Body of pancreas (tissue), 4 donors: ENCODE measurements at regions not wholly inside any gene's neighbourhood (a gene's known extent, or its start where the extent isn't known, plus 50 kb on each side); places are given as distances from the start of the nearest gene placed in this dataset.

Experiments
- POLR2A ChIP-seq, 3 donors: fragments of 450-650 bp; IDR thresholded peaks; one replicate each; pipeline ENCODE4 v1.6.1; 2016; ENCODE audit warnings: antibody characterized with exemption in 3 of 3, mild to moderate bottlenecking in 2 of 3
- TF ChIP-seq, protein P1 (sequence below), 7 experiments: fragments of 450-650 bp in 4 of 7; fragments of 200-600 bp in 3 of 7; sonication (generic) in 3 of 7; IDR thresholded peaks; one replicate each; pipeline ENCODE4 v1.5.1; 2016 to 2019; ENCODE audit warnings: antibody characterized with exemption in 7 of 7

DNA sequence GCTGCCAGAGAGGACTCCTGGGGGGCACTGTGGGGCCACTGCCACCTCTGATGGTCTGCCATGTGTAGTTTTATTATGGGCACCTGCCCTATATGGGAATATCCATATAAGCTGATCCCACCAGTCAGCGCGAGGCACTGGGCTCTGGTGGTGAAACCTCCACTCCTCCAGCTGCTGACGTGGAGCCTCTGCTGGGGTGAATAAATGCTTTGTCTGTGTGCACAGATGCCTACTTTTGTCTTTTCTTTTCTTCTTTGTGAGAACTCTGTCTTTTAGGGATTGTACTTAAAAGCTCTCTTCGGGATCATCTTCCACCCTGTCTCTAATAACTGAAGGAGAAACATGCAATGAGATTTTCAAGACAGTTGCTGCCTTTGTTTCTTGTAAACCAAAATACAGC lies 68.9 kb upstream of the NCK2 start:
- TF ChIP-seq, protein P1, sequence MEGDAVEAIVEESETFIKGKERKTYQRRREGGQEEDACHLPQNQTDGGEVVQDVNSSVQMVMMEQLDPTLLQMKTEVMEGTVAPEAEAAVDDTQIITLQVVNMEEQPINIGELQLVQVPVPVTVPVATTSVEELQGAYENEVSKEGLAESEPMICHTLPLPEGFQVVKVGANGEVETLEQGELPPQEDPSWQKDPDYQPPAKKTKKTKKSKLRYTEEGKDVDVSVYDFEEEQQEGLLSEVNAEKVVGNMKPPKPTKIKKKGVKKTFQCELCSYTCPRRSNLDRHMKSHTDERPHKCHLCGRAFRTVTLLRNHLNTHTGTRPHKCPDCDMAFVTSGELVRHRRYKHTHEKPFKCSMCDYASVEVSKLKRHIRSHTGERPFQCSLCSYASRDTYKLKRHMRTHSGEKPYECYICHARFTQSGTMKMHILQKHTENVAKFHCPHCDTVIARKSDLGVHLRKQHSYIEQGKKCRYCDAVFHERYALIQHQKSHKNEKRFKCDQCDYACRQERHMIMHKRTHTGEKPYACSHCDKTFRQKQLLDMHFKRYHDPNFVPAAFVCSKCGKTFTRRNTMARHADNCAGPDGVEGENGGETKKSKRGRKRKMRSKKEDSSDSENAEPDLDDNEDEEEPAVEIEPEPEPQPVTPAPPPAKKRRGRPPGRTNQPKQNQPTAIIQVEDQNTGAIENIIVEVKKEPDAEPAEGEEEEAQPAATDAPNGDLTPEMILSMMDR (IDR thresholded peaks at IDR 0.05) = no peak
- TF ChIP-seq POLR2A (IDR thresholded peaks at IDR 0.05) = no peak
